Gastrocnemius medialis (tissue), 4 donors: ENCODE measurements at regions not wholly inside any gene's neighbourhood (a gene's known extent, or its start where the extent isn't known, plus 50 kb on each side); places are given as distances from the start of the nearest gene placed in this dataset.

Source experiments
- ATAC-seq, 2 donors: fragments of 150-250 bp; one replicate each; pipeline ENCODE4 v1.9.1; 2016
- DNase-seq, 2 donors: peaks; one replicate each; pipeline ENCODE4 v3.0.0-alpha.2; 2019
- H3K27ac ChIP-seq, 4 donors: fragments of 200-600 bp; sonication (generic); 1 replicate in 1 of 4; 2 replicates in 3 of 4; pipeline ENCODE4 v1.5.1; 2016 to 2018; ENCODE audit warnings: mild to moderate bottlenecking in 2 of 4, moderate library complexity in 1 of 4
- H3K27me3 ChIP-seq, 3 donors: fragments of 200-600 bp; sonication (generic) in 2 of 3; 1 replicate in 1 of 3; 2 replicates in 2 of 3; pipeline versions ENCODE4 v1.5.1 to v1.6.0; 2016 to 2019; ENCODE audit warnings: mild to moderate bottlenecking in 1 of 3, moderate library complexity in 1 of 3
- H3K36me3 ChIP-seq, 2 donors: fragments of 200-600 bp; sonication (generic) in 1 of 2; one replicate each; pipeline ENCODE4 v1.5.1; 2017 to 2018
- H3K4me1 ChIP-seq, 2 donors: fragments of 200-600 bp; sonication (generic) in 1 of 2; one replicate each; pipeline ENCODE4 v1.5.1; 2016 to 2017; ENCODE audit warnings: mild to moderate bottlenecking in 2 of 2
- H3K4me3 ChIP-seq, 4 donors: fragments of 200-600 bp; sonication (generic) in 3 of 4; 1 replicate in 1 of 4; 2 replicates in 3 of 4; pipeline ENCODE4 v1.5.1; 2016 to 2019; ENCODE audit warnings: mild to moderate bottlenecking in 2 of 4
- H3K9me3 ChIP-seq, 3 donors: fragments of 200-600 bp; sonication (generic) in 2 of 3; 1 replicate in 1 of 3; 2 replicates in 2 of 3; pipeline ENCODE4 v1.5.1; 2016 to 2019
- CTCF ChIP-seq, 5 experiments: fragments of 450-650 bp in 3 of 5; fragments of 200-600 bp in 2 of 5; sonication (generic) in 2 of 5; IDR thresholded peaks in 4 of 5; conservative IDR thresholded peaks in 1 of 5; 1 replicate in 4 of 5; 2 replicates in 1 of 5; pipeline ENCODE4 v1.5.1; 2016 to 2019; ENCODE audit warnings: antibody characterized with exemption in 5 of 5, mild to moderate bottlenecking in 3 of 5, moderate library complexity in 3 of 5
- POLR2A ChIP-seq, 2 donors: fragments of 450-650 bp; IDR thresholded peaks; one replicate each; pipeline ENCODE4 v1.6.1; 2017; ENCODE audit warnings: antibody characterized with exemption in 2 of 2, mild to moderate bottlenecking in 2 of 2, moderate library complexity in 2 of 2
- in situ Hi-C, 4 donors: fragments of 200-750 bp; cut with MboI; loops; one replicate each; pipeline versions ENCODE4 v1.15.0 to v1.8.0; 2017; ENCODE audit warnings: low sequenced_read_pairs in 4 of 4
- intact Hi-C: fragments of 100-400 bp; cut with DNase I; formaldehyde crosslinking; loops from one replicate; pipeline ENCODE4 v1.15.1; 2023; ENCODE audit warnings: low total_unique reads

- Histone ChIP-seq H3K27ac (peak overlapping the region; percentile 8 to 54 (median 22)), H3K27me3 (no peaks in the 10 kb centered on the region), H3K36me3 (no peaks in the 10 kb centered on the region), H3K4me3 (no peak overlapping the region), H3K9me3 (no peaks in the 10 kb centered on the region), H3K4me1 (peaks cover 0 to 14% of the 10 kb centered on the region in 2 donors)
- no peak for ATAC-seq
- no peak for DNase-seq
- intact Hi-C loops (no loop called here), in situ Hi-C loops (no loop called here)
- TF ChIP-seq CTCF (IDR thresholded peaks at IDR 0.05 in 4 of 5, conservative IDR thresholded peaks at IDR 0.05 in 1 of 5), result no peak
Observed at GRCh38 chr2:156792242-156792840, 356.2 kb downstream of the GPD2 start.

DNA sequence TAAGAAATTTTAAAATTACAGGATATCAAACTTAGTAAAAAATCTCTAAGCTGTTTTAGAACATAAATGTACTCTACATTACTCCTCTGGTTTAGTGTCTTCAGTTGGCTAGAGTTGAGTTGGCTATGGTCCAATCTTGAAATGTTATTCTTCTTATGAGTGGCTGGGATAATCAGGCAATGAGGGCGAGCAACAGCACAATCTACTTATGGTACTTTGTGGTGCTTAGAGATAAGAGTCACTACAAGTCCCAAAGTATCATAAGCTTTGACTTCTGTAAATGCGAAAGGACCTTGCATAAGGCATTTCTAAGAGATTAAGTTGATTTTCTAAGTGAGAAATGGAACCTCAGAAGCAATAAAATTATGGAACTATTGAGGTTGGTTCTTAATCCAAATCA lies 361.7 kb downstream of the GPD2 start:
- Histone ChIP-seq H3K4me3 (no peak overlapping the region), H3K27ac (no peak overlapping the region), H3K36me3 (no peaks in the 10 kb centered on the region), H3K4me1 (peaks cover 0 to 9% of the 10 kb centered on the region in 2 donors), H3K27me3 (no peaks in the 10 kb centered on the region), H3K9me3 (no peaks in the 10 kb centered on the region)
- in situ Hi-C loops, result no loop called here
- no peak for DNase-seq
- no peak for ATAC-seq
- TF ChIP-seq CTCF (IDR thresholded peaks at IDR 0.05 in 4 of 5, conservative IDR thresholded peaks at IDR 0.05 in 1 of 5), result no peak
- intact Hi-C loops, result no loop called here

DNA sequence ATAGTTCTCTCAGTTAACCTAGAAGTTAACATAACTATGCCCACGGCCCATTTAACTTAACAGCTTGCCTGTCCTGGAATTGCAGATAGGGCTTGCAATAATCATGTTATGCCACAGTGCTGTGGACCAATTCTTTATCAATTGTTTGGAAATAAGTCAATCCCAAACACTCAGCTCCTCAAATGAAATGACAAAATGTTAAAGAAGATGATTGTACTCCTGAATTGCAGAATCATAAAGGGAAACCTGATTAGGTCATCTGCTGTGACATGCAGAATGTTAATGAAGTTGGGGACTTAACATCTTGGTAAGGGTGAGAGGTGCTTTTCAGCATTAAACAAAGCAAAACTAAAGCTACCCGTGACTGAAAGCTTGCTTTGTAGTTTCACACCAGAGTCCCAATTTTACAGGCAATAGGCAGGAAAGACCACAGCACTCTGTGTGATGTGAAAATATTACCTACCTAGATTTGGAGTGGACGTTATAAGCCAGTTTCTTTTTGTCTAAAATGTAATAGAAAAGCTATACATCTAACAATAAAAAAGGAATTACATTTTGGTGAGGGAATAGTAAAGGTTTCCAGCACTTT lies 364.0 kb downstream of the GPD2 start:
- Histone ChIP-seq H3K4me1 (peaks cover 0 to 9% of the 10 kb centered on the region in 2 donors), H3K27ac (peak overlapping the region in 3 of 4 donors; percentile 35 to 50 (median 49)), H3K4me3 (peak overlapping the region; percentile 15 to 46 (median 34)), H3K27me3 (no peaks in the 10 kb centered on the region), H3K36me3 (no peaks in the 10 kb centered on the region), H3K9me3 (no peaks in the 10 kb centered on the region)
- intact Hi-C loops, result no loop called here
- no peak for DNase-seq
- ATAC-seq, result no peak
- TF ChIP-seq CTCF (IDR thresholded peaks at IDR 0.05 in 4 of 5, conservative IDR thresholded peaks at IDR 0.05 in 1 of 5) (no peak), POLR2A (IDR thresholded peaks at IDR 0.05) (no peak)
- in situ Hi-C loops, result no loop called here

DNA sequence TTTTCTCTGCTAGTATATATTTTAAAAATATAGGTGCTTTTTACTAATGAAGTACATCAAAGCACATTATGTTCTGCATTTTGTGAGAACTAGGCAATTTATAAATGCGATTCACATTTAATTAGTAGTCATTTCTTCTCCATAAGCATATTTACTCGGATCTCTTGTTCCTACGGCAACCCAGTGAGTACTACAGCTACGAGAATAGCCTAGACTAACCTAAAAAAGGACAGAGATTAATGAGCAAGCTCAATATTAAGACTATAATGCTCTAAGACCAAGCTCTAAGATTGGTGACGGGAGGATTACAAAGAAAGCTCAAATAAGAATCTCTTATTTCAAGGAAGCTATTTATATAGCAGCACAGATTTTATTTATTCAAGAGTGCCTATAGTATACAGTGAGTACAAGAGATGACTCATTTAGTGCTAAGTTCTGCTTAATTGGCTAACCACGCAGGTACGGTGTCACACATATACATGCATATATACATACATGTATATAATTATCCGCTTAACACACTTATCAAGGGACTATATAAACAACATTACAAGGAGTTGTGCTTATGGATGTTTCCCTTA lies 364.7 kb downstream of the GPD2 start:
- H3K36me3 ChIP-seq, result no peaks in the 10 kb centered on the region
- in situ Hi-C loops, result no loop called here
- H3K27me3 ChIP-seq, result no peaks in the 10 kb centered on the region
- DNase-seq, result no peak
- intact Hi-C loops, result no loop called here
- H3K9me3 ChIP-seq, result no peaks in the 10 kb centered on the region
- H3K27ac ChIP-seq, result peak overlapping the region in 3 of 4 donors; percentile 35 to 50 (median 49)
- ATAC-seq, result peak; percentile 54 to 62
- H3K4me3 ChIP-seq, result peak overlapping the region; percentile 15 to 46 (median 34)
- TF ChIP-seq POLR2A (IDR thresholded peaks at IDR 0.05), result no peak
- TF ChIP-seq CTCF (IDR thresholded peaks at IDR 0.05 in 4 of 5, conservative IDR thresholded peaks at IDR 0.05 in 1 of 5), result no peak
- peaks cover 0 to 9% of the 10 kb centered on the region in 2 donors for H3K4me1 ChIP-seq
